HEK293 (cell line): ENCODE measurements at regions not wholly inside any gene's neighbourhood (a gene's known extent, or its start where the extent isn't known, plus 50 kb on each side); places are given as distances from the start of the nearest gene placed in this dataset.

ENCODE experiments used
- CTCF ChIA-PET: fragments of 350-600 bp; formaldehyde crosslinking; extraction: SDS; loops from one replicate; lab custom pipeline; 2021; ENCODE audit warnings: antibody characterized with exemption; lab: Yijun Ruan, JAX
- POLR2A ChIA-PET: fragments of 300-600 bp; formaldehyde crosslinking; extraction: SDS; loops from one replicate; lab custom pipeline; 2020; ENCODE audit warnings: antibody characterized with exemption, inconsistent platforms; lab: Yijun Ruan, JAX
- H3K27ac ChIP-seq: fragments of 200-500 bp; sonication (Bioruptor generic); 2 replicates; pipeline ENCODE4 v1.5.1; 2014; ENCODE audit warnings: low read depth, low read length, control low read depth, inconsistent platforms; ENCODE audit errors: extremely low read depth
- H3K36me3 ChIP-seq, 2 experiments: fragments of 200-500 bp in 1 of 2; sonication (Bioruptor generic) in 1 of 2; 1 replicate in 1 of 2; 2 replicates in 1 of 2; pipeline ENCODE4 v1.5.1; 2014 to 2017; ENCODE audit warnings: inconsistent platforms in 2 of 2, low read length in 2 of 2; ENCODE audit not compliant: control insufficient read depth in 2 of 2, insufficient read depth in 1 of 2
- H3K4me1 ChIP-seq: fragments of 200-500 bp; sonication (Bioruptor generic); 2 replicates; pipeline ENCODE4 v1.5.1; 2014; ENCODE audit warnings: mild to moderate bottlenecking, low read length, inconsistent platforms; ENCODE audit not compliant: control insufficient read depth, insufficient read depth
- H3K4me3 ChIP-seq: 2 replicates; pipeline ENCODE4 v1.5.1; 2011; ENCODE audit warnings: low read depth, mild to moderate bottlenecking, control low read depth, low read length, moderate library complexity
- H3K9me3 ChIP-seq: fragments of 200-500 bp; sonication (Bioruptor generic); 2 replicates; pipeline ENCODE4 v1.5.1; 2014; ENCODE audit warnings: low read depth, low read length, inconsistent platforms; ENCODE audit not compliant: control insufficient read depth, insufficient read depth
- KLF8 ChIP-seq: fragments of 450-650 bp; formaldehyde crosslinking; IDR thresholded peaks from 2 replicates; pipeline ENCODE4 v1.5.1; 2016; ENCODE audit warnings: missing biosample characterization, missing genetic modification characterization
- PATZ1 ChIP-seq: fragments of 450-650 bp; formaldehyde crosslinking; IDR thresholded peaks from 2 replicates; pipeline ENCODE4 v1.5.1; 2016; ENCODE audit warnings: missing biosample characterization, missing genetic modification characterization
- PRDM4 ChIP-seq: fragments of 450-650 bp; formaldehyde crosslinking; IDR thresholded peaks from 2 replicates; pipeline ENCODE4 v1.5.1; 2017; ENCODE audit warnings: missing biosample characterization, missing genetic modification characterization
- REPIN1 ChIP-seq: fragments of 450-650 bp; formaldehyde crosslinking; IDR thresholded peaks from 2 replicates; pipeline ENCODE4 v1.5.1; 2017; ENCODE audit warnings: missing biosample characterization, missing genetic modification characterization, low read depth
- ZBTB20 ChIP-seq: fragments of 450-650 bp; formaldehyde crosslinking; IDR thresholded peaks from 2 replicates; pipeline ENCODE4 v1.5.1; 2016; ENCODE audit warnings: missing biosample characterization, missing genetic modification characterization
- ZBTB21 ChIP-seq: fragments of 450-650 bp; formaldehyde crosslinking; IDR thresholded peaks from 2 replicates; pipeline ENCODE4 v1.5.1; 2017; ENCODE audit warnings: missing biosample characterization, missing genetic modification characterization
- ZNF175 ChIP-seq: fragments of 450-650 bp; formaldehyde crosslinking; IDR thresholded peaks from 2 replicates; pipeline ENCODE4 v1.5.1; 2016; ENCODE audit warnings: missing biosample characterization, missing genetic modification characterization
- ZNF223 ChIP-seq: fragments of 450-650 bp; formaldehyde crosslinking; IDR thresholded peaks from 2 replicates; pipeline ENCODE4 v1.5.1; 2016; ENCODE audit warnings: missing biosample characterization, missing genetic modification characterization
- ZNF266 ChIP-seq: fragments of 450-650 bp; formaldehyde crosslinking; IDR thresholded peaks from 2 replicates; pipeline ENCODE4 v1.5.1; 2016; ENCODE audit warnings: missing biosample characterization, missing genetic modification characterization, low read depth
- ZNF335 ChIP-seq: fragments of 450-650 bp; formaldehyde crosslinking; conservative IDR thresholded peaks from 2 replicates; pipeline ENCODE4 v1.5.1; 2016; ENCODE audit warnings: missing biosample characterization, missing genetic modification characterization
- ZNF350 ChIP-seq: fragments of 450-650 bp; formaldehyde crosslinking; IDR thresholded peaks from 2 replicates; pipeline ENCODE4 v1.5.0; 2017; ENCODE audit warnings: missing biosample characterization, mild to moderate bottlenecking, missing genetic modification characterization
- ZNF354C ChIP-seq: fragments of 450-650 bp; formaldehyde crosslinking; IDR thresholded peaks from 2 replicates; pipeline ENCODE4 v1.5.1; 2016; ENCODE audit warnings: missing biosample characterization, missing genetic modification characterization, low read depth, borderline replicate concordance
- ZNF366 ChIP-seq: fragments of 450-650 bp; formaldehyde crosslinking; conservative IDR thresholded peaks from 2 replicates; pipeline ENCODE4 v1.5.1; 2016; ENCODE audit warnings: missing biosample characterization, missing genetic modification characterization
- ZNF404 ChIP-seq: fragments of 450-650 bp; formaldehyde crosslinking; IDR thresholded peaks from 2 replicates; pipeline ENCODE4 v1.5.1; 2017; ENCODE audit warnings: missing biosample characterization, missing genetic modification characterization
- ZNF416 ChIP-seq: fragments of 450-650 bp; formaldehyde crosslinking; IDR thresholded peaks from 2 replicates; pipeline ENCODE4 v1.5.1; 2016; ENCODE audit warnings: missing biosample characterization, missing genetic modification characterization
- ZNF433 ChIP-seq: fragments of 450-650 bp; formaldehyde crosslinking; IDR thresholded peaks from 2 replicates; pipeline ENCODE4 v1.5.1; 2016; ENCODE audit warnings: missing biosample characterization, missing genetic modification characterization, low read depth
- ZNF473 ChIP-seq: fragments of 450-650 bp; formaldehyde crosslinking; IDR thresholded peaks from 2 replicates; pipeline ENCODE4 v1.5.1; 2017; ENCODE audit warnings: missing biosample characterization, missing genetic modification characterization
- ZNF513 ChIP-seq: fragments of 450-650 bp; IDR thresholded peaks from 2 replicates; pipeline ENCODE4 v1.5.1; 2018; ENCODE audit warnings: missing biosample characterization, missing genetic modification characterization
- ZNF549 ChIP-seq: fragments of 450-650 bp; IDR thresholded peaks from 2 replicates; pipeline ENCODE4 v1.5.1; 2018; ENCODE audit warnings: missing biosample characterization, missing genetic modification characterization, mild to moderate bottlenecking, inconsistent platforms, moderate library complexity
- ZNF558 ChIP-seq: fragments of 450-650 bp; formaldehyde crosslinking; IDR thresholded peaks from 2 replicates; pipeline ENCODE4 v1.5.1; 2016; ENCODE audit warnings: missing biosample characterization, missing genetic modification characterization
- ZNF585B ChIP-seq: fragments of 450-650 bp; formaldehyde crosslinking; IDR thresholded peaks from 2 replicates; pipeline ENCODE4 v1.5.1; 2016; ENCODE audit warnings: missing biosample characterization, missing genetic modification characterization
- ZNF626 ChIP-seq: fragments of 450-650 bp; sonication (Bioruptor Pico); formaldehyde crosslinking; IDR thresholded peaks from 2 replicates; pipeline ENCODE4 v1.5.1; 2018; ENCODE audit warnings: missing biosample characterization, missing genetic modification characterization, inconsistent platforms
- ZNF692 ChIP-seq: fragments of 450-650 bp; formaldehyde crosslinking; IDR thresholded peaks from 2 replicates; pipeline ENCODE4 v1.5.1; 2016; ENCODE audit warnings: missing biosample characterization, missing genetic modification characterization
- ZNF701 ChIP-seq: fragments of 450-650 bp; formaldehyde crosslinking; IDR thresholded peaks from 2 replicates; pipeline ENCODE4 v1.5.1; 2016; ENCODE audit warnings: missing biosample characterization, missing genetic modification characterization
- ZNF704 ChIP-seq: fragments of 450-650 bp; formaldehyde crosslinking; IDR thresholded peaks from 2 replicates; pipeline ENCODE4 v1.5.1; 2016; ENCODE audit warnings: missing biosample characterization, missing genetic modification characterization
- ZNF785 ChIP-seq: fragments of 450-650 bp; formaldehyde crosslinking; IDR thresholded peaks from 2 replicates; pipeline ENCODE4 v1.5.1; 2016; ENCODE audit warnings: missing biosample characterization, missing genetic modification characterization

- Histone ChIP-seq H3K36me3 (no peaks in the 10 kb centered on the region), H3K4me3 (no peak overlapping the region), H3K27ac (no peak overlapping the region), H3K4me1 (no peaks in the 10 kb centered on the region), H3K9me3 (no peaks in the 10 kb centered on the region)
- ChIA-PET POLR2A (no interaction called here), CTCF (no interaction called here)
- TF ChIP-seq ZNF701 (no peak), ZNF626 (tag by site-specific recombination) (peak; percentile 71; the same call in 1 of the 2 replicates), ZNF513 (tag by site-specific recombination) (no peak), ZNF366 (tag by site-specific recombination) (0 out of 2 replicates have a peak, but pooled peaks have one; percentile 23), ZNF404 (tag by site-specific recombination) (no peak), ZNF692 (tag by site-specific recombination) (peak; percentile 57; the same call in 1 of the 2 replicates), ZNF335 (tag by site-specific recombination) (0 out of 2 replicates have a peak, but pooled peaks have one; percentile 24), ZNF354C (no peak), REPIN1 (tag by site-specific recombination) (no peak), ZNF223 (no peak), ZNF266 (tag by site-specific recombination) (no peak), ZNF175 (tag by site-specific recombination) (no peak), ZNF350 (tag by site-specific recombination) (peak; percentile 49; the same call in 1 of the 2 replicates), KLF8 (tag by site-specific recombination) (peak; percentile 56; the same call in 1 of the 2 replicates), ZNF704 (tag by site-specific recombination) (no peak), ZNF416 (tag by site-specific recombination) (no peak), ZNF549 (tag by site-specific recombination) (0 out of 2 replicates have a peak, but pooled peaks have one; percentile 60), ZNF558 (tag by site-specific recombination) (no peak), PATZ1 (tag by site-specific recombination) (no peak), ZBTB21 (tag by site-specific recombination) (0 out of 2 replicates have a peak, but pooled peaks have one; percentile 15), ZNF585B (tag by site-specific recombination) (peak; percentile 67)
- TF ChIP-seq, all 188 proteins: peak for 9
Measured at GRCh38 chr1:70627910-70628309, 216.8 kb downstream of the CTH start.

- TF ChIP-seq ZBTB20 (tag by site-specific recombination) (no peak), ZNF433 (tag by site-specific recombination) (no peak), ZNF585B (tag by site-specific recombination) (no peak), PRDM4 (tag by site-specific recombination) (no peak), ZNF785 (no peak), ZNF473 (tag by site-specific recombination) (no peak)
- no peak overlapping the region for H3K4me3 ChIP-seq
- H3K4me1 ChIP-seq = no peaks in the 10 kb centered on the region
- ChIA-PET CTCF (interaction anchor here (1.2 kb wide), 1 partner anchor 13 kb away, joined by 3 read pairs; no protein-coding TSS in a partner anchor), POLR2A (no interaction called here)
- no peaks in the 10 kb centered on the region for H3K9me3 ChIP-seq
- H3K36me3 ChIP-seq = no peaks in the 10 kb centered on the region
- H3K27ac ChIP-seq = no peak overlapping the region
Measured at GRCh38 chr1:70628973-70629372, 217.9 kb downstream of the CTH start.
